ENCODE measurements at regions not wholly inside any gene's neighbourhood (a gene's known extent, or its start where the extent isn't known, plus 50 kb on each side); places are given as distances from the start of the nearest gene placed in this dataset.

DNA sequence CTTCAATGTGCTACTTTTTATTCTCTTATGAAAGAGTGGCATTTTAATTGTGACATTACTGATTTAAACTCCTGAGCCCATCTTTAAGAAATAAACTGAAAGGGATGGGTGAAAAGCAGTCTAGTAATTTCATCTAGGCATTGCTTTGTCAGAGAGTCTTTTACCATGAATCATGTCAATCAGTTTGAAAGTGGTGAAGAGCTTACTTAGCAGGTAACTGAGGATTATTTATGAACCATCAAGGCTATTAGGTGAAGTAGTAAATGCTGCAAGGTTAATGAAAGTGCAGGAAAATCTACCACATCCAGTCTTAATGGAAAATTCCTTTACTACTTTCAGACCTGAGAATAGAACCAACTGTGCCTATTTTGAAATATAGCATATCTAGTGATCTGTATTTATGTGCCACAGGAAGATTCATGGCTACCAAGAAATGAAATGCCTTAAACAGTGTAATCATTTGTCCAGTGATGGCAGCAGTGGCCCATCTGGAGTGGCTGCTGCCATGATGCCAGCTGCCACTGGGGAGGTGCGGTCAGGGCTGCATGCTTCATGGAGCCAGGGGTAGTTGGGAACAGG lies 368.9 kb downstream of the SLITRK6 start:
- TF ChIP-seq, protein P1, sequence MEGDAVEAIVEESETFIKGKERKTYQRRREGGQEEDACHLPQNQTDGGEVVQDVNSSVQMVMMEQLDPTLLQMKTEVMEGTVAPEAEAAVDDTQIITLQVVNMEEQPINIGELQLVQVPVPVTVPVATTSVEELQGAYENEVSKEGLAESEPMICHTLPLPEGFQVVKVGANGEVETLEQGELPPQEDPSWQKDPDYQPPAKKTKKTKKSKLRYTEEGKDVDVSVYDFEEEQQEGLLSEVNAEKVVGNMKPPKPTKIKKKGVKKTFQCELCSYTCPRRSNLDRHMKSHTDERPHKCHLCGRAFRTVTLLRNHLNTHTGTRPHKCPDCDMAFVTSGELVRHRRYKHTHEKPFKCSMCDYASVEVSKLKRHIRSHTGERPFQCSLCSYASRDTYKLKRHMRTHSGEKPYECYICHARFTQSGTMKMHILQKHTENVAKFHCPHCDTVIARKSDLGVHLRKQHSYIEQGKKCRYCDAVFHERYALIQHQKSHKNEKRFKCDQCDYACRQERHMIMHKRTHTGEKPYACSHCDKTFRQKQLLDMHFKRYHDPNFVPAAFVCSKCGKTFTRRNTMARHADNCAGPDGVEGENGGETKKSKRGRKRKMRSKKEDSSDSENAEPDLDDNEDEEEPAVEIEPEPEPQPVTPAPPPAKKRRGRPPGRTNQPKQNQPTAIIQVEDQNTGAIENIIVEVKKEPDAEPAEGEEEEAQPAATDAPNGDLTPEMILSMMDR (IDR thresholded peaks at IDR 0.05; ENCODE audit: low read depth, low read length), result no peak
- TF ChIP-seq EZH2phosphoT487 (IDR thresholded peaks at IDR 0.05; ENCODE audit: low read depth), result no peak
